Bronchial epithelial cell (primary cell): ENCODE measurements at regions not wholly inside any gene's neighbourhood (a gene's known extent, or its start where the extent isn't known, plus 50 kb on each side); places are given as distances from the start of the nearest gene placed in this dataset.

Experiments
- DNase-seq: peaks from one replicate; pipeline ENCODE4 v3.0.0-alpha.2; 2010; ENCODE audit warnings: low read depth
- FAIRE-seq: peaks from 2 replicates; lab custom pipeline; 2011; peaks lifted over from hg19 to GRCh38; lab: Jason Lieb, UNC
- H3K27me3 ChIP-seq: 2 replicates; pipeline ENCODE4 v1.5.1; 2011; ENCODE audit warnings: low read length; ENCODE audit not compliant: control insufficient read depth, insufficient read depth
- H3K36me3 ChIP-seq: 2 replicates; pipeline ENCODE4 v1.5.1; 2011; ENCODE audit warnings: low read length; ENCODE audit not compliant: control insufficient read depth, insufficient read depth
- H3K4me3 ChIP-seq: 2 replicates; pipeline ENCODE4 v1.5.1; 2011; ENCODE audit warnings: mild to moderate bottlenecking, low read depth, low read length, control low read depth
- TF ChIP-seq, protein P1 (sequence below): IDR thresholded peaks from 2 replicates; pipeline ENCODE4 v1.5.1; 2011; ENCODE audit warnings: mild to moderate bottlenecking, moderate library complexity, low read length, control low read depth, inconsistent platforms; ENCODE audit not compliant: insufficient read depth, severe bottlenecking

- TF ChIP-seq, protein P1, sequence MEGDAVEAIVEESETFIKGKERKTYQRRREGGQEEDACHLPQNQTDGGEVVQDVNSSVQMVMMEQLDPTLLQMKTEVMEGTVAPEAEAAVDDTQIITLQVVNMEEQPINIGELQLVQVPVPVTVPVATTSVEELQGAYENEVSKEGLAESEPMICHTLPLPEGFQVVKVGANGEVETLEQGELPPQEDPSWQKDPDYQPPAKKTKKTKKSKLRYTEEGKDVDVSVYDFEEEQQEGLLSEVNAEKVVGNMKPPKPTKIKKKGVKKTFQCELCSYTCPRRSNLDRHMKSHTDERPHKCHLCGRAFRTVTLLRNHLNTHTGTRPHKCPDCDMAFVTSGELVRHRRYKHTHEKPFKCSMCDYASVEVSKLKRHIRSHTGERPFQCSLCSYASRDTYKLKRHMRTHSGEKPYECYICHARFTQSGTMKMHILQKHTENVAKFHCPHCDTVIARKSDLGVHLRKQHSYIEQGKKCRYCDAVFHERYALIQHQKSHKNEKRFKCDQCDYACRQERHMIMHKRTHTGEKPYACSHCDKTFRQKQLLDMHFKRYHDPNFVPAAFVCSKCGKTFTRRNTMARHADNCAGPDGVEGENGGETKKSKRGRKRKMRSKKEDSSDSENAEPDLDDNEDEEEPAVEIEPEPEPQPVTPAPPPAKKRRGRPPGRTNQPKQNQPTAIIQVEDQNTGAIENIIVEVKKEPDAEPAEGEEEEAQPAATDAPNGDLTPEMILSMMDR = no peak
- no peaks in the 10 kb centered on the region for H3K27me3 ChIP-seq
- FAIRE-seq (no peak), DNase-seq (no peak)
- no peak overlapping the region for H3K4me3 ChIP-seq
- no peaks in the 10 kb centered on the region for H3K36me3 ChIP-seq
These were observed 121.1 kb upstream of the GOLIM4 start for GRCh38 chr3:168216851-168217250.

GRCh38 chr3:168213920-168214319, 118.2 kb upstream of the GOLIM4 start:
- Histone ChIP-seq H3K27me3 (no peaks in the 10 kb centered on the region), H3K4me3 (no peak overlapping the region), H3K36me3 (no peaks in the 10 kb centered on the region)
- TF ChIP-seq, protein P1 = no peak
- DNase-seq = no peak
- no peak for FAIRE-seq

GRCh38 chr3:168212664-168213285, 117.1 kb upstream of the GOLIM4 start:
- TF ChIP-seq, protein P1 = no peak
- H3K4me3 ChIP-seq = no peak overlapping the region
- DNase-seq (no peak), FAIRE-seq (no peak)
- H3K36me3 ChIP-seq = no peaks in the 10 kb centered on the region
- H3K27me3 ChIP-seq = no peaks in the 10 kb centered on the region

- DNase-seq (no peak), FAIRE-seq (no peak)
- Histone ChIP-seq H3K27me3 (no peaks in the 10 kb centered on the region), H3K4me3 (no peak overlapping the region), H3K36me3 (no peaks in the 10 kb centered on the region)
- TF ChIP-seq, protein P1 = no peak
These were observed 109.7 kb upstream of the GOLIM4 start for GRCh38 chr3:168205451-168205850.

DNA sequence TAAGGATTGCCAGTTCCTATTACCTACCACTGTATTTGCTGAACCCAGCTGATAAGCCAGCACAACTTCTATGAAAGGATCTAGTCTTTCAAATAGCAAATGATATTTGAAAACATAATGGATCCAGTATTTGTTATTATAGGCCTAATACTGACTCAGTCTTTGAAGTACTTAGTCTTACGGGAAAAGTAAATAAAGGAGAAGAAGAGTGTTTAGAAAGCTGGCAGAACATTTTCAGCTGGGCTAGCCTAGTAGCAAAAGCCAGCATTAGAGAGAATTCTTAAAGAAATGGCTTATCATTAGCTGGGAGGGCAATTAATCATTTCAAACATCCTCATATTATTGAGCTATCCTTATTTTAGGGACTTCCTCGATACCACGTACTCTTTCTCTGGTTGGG, 101.4 kb upstream of the GOLIM4 start:
- Histone ChIP-seq H3K27me3 (peaks cover 1% of the 10 kb centered on the region), H3K4me3 (no peak overlapping the region), H3K36me3 (no peaks in the 10 kb centered on the region)
- no peak for FAIRE-seq
- TF ChIP-seq, protein P1 = no peak
- peak; percentile 4 for DNase-seq

DNA sequence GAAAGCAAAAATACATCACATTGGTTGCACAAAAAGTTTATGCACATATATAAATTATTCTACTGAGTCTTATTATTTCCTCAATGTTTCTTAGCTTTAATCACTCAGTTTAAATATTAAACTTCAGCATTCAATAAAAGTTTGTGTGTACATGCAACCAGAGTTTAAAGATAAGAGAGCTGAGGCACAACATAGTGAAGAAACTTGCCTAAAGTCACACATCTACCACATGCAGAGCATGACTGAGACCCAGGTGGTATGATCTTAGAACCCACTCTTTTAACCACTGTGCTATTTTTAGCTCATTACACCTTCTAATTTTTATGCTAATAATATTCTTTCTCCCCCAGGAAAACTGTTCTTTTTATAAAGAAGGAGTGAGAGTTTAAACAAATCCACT, 96.1 kb upstream of the GOLIM4 start:
- H3K27me3 ChIP-seq = peaks cover 1% of the 10 kb centered on the region
- FAIRE-seq = no peak
- H3K4me3 ChIP-seq = no peak overlapping the region

More for the DNA sequence above, 96.1 kb upstream of the GOLIM4 start:
- H3K36me3 ChIP-seq = no peaks in the 10 kb centered on the region
- DNase-seq = no peak
- TF ChIP-seq, protein P1 = no peak
